AG09319 (cell line): ENCODE measurements at regions not wholly inside any gene's neighbourhood (a gene's known extent, or its start where the extent isn't known, plus 50 kb on each side); places are given as distances from the start of the nearest gene placed in this dataset.

Experiments
- DNase-seq: peaks from one replicate; pipeline ENCODE4 v3.0.0-alpha.2; 2010; ENCODE audit warnings: low read depth; ENCODE audit errors: extremely low read depth
- TF ChIP-seq, protein P1 (sequence below): IDR thresholded peaks from 2 replicates; pipeline ENCODE4 v1.5.1; 2011; ENCODE audit warnings: low read depth, mild to moderate bottlenecking, inconsistent platforms, low read length, moderate library complexity

DNA sequence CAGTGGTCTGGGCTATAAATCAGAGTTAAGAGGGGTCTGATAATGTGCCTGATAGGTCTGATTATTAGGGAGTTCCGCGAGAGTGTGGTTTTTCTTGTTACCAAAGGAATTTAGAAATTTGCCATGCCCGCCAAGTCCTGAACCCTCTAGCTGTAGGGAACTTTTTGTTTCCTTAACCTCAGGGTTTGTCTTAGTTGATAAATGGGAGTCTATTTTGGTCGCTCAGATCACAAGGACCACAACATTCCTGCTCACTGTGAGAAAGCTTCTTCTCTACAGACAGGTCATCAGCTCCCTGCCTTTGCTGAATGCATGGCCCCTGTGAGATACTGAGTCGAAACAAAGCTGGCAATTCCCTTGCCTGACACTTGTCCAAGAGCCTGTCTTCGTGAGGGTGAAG lies 497.8 kb downstream of the HS3ST4 start:
- TF ChIP-seq, protein P1, sequence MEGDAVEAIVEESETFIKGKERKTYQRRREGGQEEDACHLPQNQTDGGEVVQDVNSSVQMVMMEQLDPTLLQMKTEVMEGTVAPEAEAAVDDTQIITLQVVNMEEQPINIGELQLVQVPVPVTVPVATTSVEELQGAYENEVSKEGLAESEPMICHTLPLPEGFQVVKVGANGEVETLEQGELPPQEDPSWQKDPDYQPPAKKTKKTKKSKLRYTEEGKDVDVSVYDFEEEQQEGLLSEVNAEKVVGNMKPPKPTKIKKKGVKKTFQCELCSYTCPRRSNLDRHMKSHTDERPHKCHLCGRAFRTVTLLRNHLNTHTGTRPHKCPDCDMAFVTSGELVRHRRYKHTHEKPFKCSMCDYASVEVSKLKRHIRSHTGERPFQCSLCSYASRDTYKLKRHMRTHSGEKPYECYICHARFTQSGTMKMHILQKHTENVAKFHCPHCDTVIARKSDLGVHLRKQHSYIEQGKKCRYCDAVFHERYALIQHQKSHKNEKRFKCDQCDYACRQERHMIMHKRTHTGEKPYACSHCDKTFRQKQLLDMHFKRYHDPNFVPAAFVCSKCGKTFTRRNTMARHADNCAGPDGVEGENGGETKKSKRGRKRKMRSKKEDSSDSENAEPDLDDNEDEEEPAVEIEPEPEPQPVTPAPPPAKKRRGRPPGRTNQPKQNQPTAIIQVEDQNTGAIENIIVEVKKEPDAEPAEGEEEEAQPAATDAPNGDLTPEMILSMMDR, result no peak
- no peak for DNase-seq

DNA sequence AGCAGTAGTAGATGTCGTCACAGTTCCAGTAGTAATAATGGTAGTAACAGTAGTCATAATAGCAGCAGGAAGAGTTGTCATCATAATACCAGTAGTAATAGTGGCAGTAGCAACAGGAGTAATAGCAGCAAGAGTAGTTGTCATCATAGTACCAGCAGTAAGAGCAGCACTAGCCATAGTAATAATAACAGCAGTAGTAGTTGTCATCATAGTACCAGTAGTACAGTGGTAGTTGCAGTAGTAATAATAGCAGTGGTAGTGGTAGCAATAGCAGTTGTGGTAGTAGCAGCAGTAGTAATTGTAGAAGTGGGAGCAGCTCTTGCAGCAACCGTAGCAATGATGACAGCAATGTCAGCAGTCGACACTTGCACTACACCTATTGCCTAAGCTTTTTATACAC lies 502.8 kb downstream of the HS3ST4 start:
- no peak for DNase-seq
- TF ChIP-seq, protein P1, result no peak

DNA sequence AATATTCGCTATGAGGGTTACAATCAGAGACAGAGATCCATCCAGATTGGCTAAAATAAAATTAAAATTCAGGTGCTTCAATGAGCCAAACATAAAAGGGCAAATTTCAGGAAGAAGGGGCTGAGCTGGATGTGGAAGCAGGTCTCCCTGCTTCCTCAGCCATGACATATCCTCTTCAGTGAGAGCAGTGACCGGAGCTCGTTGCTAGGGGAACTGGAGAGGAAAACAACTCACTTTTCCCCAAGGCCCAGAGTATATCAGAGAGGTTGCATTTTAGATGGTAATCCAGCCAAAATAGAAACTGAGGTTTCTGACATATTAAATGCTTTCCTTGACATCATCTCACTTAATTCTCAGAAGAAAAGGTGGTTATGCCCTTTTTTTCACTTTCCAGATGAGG lies 503.5 kb downstream of the HS3ST4 start:
- DNase-seq, result no peak
- TF ChIP-seq, protein P1, result no peak

DNA sequence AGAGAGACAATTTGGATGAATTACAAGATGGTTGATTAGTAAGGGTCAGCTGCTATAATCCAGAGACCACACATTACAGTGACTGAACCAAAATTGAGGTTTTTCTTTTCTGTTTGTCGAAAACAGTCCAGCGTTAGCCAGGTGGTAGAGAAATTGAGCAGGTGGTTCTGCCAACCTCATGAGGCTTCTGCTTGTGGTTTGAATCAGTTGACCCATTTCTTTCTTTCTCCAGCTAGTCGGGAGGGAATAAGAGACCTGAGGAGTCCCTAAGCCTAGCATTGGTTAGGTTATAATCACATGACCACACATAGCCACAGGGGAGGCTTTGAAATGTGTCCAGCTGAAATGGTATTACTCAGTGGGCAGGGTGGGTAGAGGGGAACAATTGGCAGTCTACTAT lies 504.6 kb downstream of the HS3ST4 start:
- TF ChIP-seq, protein P1, result no peak
- no peak for DNase-seq

DNA sequence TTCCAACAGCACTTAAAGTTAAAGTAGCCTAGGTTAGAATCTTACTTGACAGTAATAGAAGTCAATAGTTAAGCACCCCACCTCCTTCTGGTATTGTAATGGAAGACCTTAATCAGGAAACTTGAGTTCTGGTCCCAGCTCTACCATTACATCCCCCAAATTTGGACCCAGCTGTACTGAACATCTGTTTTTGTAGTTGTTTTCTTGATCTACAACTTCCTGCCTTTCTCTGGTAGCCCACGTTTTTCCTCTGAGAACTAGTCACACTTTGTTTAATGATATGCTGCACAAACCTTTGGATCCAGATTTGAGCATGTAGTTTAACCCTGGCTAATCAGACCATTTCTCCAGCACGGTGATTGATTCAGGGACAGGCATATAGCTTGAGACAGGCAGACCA lies 505.0 kb downstream of the HS3ST4 start:
- TF ChIP-seq, protein P1, result no peak
- no peak for DNase-seq

DNA sequence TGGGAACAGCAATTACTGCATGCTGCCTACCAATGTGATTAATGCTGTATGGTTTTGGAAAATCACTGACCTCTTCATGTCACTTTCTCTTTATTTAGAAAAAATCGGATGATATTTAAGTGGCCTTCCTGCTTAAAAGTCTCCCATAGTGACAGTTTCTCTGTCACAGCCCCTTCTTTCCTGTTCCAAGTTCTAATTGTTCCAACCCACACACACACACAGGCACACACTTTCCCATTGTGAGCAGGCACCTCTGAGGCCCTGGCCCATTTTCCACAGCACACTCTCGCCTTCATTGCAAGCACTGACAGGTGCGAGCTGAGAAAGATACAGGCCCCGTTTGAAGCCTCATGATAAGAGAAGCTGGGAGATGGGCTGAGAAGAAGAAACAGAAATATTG lies 505.9 kb downstream of the HS3ST4 start:
- TF ChIP-seq, protein P1, result no peak

DNA sequence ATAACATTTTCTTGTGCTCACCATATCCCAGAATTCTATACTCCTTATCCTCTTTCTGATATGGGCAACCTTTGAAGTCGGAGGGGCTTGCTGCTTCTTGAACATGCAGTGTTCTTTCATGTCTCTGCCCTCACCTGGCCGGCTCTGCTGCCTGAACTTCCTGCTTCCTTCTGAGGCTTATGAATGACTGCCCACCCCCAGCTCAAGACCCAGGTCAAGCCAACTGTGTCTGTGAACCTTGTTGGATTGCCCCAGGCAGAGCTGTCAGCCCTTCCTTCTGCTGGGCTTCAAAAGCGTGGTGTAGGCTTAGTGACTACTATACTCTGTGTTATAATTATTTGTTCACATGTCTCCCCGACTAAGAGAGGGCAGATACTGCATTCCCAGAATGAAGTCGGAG lies 506.5 kb downstream of the HS3ST4 start:
- TF ChIP-seq, protein P1, result no peak
- DNase-seq, result no peak

More for the DNA sequence above, 505.9 kb downstream of the HS3ST4 start:
- DNase-seq, result no peak
